Urothelium cell line (cell line): ENCODE measurements at regions not wholly inside any gene's neighbourhood (a gene's known extent, or its start where the extent isn't known, plus 50 kb on each side); places are given as distances from the start of the nearest gene placed in this dataset.
"Not testable (repeated sequence)": the region's sequence is repeated elsewhere in the genome, so short reads cannot be mapped to it uniquely, and the experiment has no call there.

Experiments used
- DNase-seq: peaks from one replicate; pipeline ENCODE4 v3.0.0; 2011; ENCODE audit warnings: low spot score, mixed read lengths
- FAIRE-seq: peaks from 2 replicates; lab custom pipeline; 2011; peaks lifted over from hg19 to GRCh38; lab: Jason Lieb, UNC

- FAIRE-seq = no peak
- no peak for DNase-seq
Observed at GRCh38 chr10:85098835-85099521, 770.6 kb downstream of the CCSER2 start.

- peak; percentile 16 for DNase-seq
- no peak for FAIRE-seq
Observed at GRCh38 chr10:85100495-85100894, 772.1 kb downstream of the CCSER2 start.

GRCh38 chr10:85105614-85106255 lies 777.3 kb downstream of the CCSER2 start:
- DNase-seq (peak; percentile 14), FAIRE-seq (no peak)

- FAIRE-seq (no peak), DNase-seq (no peak)
Observed at GRCh38 chr10:85111271-85111670, 782.9 kb downstream of the CCSER2 start.

DNA sequence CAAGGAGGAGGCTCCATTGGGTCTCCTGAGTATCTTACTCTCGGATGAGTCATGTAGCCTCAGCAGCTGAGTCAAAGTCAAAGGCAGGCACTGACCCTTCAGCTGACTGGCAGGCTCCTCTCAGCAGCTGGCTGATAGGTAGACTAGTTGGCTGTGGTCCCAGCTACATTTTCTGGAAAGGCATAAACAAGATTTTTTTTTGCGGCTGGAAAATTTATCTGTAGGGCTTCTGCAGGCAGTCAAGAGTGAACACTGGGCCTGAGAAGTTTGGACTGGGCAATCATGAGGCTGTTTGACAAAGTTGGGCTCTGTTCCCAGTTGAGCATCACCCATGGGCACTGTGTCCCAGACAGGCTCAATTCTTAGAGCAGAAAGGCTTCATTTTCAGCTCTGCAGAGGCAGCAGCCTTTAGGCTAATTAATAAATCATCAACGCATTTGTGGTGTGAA lies 796.2 kb downstream of the CCSER2 start:
- FAIRE-seq (no peak), DNase-seq (peak; percentile 86)

DNA sequence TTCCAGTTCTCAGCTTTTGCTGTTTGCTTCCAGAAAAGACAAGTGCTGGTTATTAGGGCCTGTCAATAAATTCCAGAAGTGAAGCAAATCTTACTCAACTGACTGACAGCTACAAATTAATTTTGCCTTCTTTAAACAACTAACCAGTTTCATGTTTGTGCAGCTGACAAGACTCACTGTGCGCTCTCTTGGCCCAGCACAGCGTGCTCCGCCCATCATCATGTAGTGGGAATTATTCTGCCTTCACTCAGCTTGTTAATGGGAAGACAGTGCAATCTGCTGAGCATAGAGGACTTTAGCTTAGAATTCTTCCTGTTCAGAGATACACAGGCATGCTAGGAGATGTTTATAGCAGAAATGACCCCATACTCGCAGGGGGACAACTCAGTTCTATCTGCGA lies 808.9 kb downstream of the CCSER2 start:
- DNase-seq (no peak), FAIRE-seq (no peak)

DNA sequence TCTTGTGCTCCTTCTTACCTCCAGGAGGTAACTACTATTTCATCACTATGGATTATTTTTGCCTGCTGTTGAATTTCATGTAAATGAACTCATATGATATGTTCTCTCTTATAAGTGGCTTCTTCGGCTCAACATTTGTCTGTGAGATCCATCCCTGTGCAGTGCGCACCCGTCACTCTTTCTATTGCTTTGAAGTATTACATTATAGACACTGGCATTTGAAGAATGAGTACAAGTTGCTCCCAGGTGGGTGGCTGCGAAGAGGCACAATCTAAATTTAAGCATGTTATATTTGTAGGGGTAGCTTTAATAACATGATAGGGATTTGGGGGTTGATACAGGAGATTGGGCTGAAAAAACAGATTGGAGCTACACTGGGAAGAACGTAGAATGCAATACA lies 809.7 kb downstream of the CCSER2 start:
- DNase-seq (no peak), FAIRE-seq (no peak)

DNA sequence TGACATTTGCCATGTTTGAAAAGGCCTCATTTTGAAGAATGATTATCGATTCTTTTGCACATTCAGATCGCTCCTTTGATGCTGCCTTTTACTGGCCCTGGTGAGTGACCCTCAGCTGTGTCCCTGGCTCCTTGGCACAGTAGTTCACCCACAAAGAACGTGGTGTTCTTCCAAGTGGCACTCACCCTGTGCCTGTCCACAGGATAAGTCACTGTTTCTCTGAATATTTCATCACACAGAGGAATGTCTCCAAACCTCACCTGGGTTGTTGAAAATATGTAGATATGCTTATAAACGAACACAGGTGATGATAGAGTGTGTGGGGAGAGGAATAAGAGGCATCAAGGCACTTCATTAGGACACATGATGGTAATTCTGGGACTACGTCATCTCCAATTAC lies 810.7 kb downstream of the CCSER2 start:
- no peak for DNase-seq
- no peak for FAIRE-seq

GRCh38 chr10:85141520-85141919 lies 813.1 kb downstream of the CCSER2 start:
- not testable (repeated sequence) for DNase-seq, FAIRE-seq

GRCh38 chr10:85145966-85146365 lies 817.6 kb downstream of the CCSER2 start:
- FAIRE-seq (no peak), DNase-seq (no peak)

DNA sequence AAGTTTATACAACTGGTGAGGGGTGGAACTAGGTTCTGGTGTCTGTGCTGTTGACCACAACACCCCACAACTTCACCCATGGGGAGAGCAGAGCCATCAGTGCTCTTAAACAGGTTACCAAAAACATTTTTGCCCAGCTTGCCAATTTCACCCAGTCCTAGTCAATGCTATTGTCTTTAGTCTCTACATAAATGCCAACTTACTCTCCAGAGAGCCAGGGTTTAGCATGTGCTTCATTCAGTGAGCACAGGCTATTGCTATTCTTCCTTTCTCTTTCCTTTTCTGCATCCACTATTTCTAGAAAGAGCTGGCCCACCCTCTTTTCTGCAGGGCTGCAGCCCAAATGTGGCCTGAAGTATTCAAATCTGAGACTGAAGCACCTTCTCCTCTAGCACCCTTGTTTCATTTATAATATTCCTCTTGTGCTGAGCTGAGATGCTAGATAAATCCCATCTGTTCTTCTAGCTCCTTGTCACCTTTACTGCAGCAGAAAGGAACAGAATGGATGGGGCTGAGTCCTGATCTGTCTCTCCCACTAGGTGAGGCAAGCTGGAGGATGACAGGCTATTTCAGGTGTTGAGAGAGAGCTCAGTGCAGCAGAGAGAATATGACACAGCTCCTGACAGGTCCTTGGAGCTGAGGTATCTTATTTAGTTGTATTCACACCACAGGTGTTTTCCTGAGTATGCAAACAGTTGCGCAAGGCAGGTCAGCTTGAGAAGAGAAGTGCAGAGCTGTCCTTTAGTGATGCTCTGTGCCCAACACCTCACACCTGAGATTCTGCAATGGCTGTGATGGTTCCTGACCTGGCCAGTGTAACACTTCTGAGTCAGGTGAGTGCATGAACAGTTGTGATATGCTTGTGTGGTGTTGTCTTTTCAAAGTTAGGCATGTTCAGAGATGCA lies 819.2 kb downstream of the CCSER2 start:
- FAIRE-seq = no peak
- DNase-seq = no peak

- no peak for DNase-seq
- no peak for FAIRE-seq
Observed at GRCh38 chr10:85148693-85149640, 820.6 kb downstream of the CCSER2 start.

GRCh38 chr10:85149766-85150165 lies 821.4 kb downstream of the CCSER2 start:
- no peak for FAIRE-seq
- DNase-seq = no peak

- DNase-seq (no peak), FAIRE-seq (no peak)
Observed at GRCh38 chr10:85151506-85151905, 823.1 kb downstream of the CCSER2 start.

GRCh38 chr10:85152496-85152895 lies 824.1 kb downstream of the CCSER2 start:
- FAIRE-seq (no peak), DNase-seq (no peak)

- FAIRE-seq (no peak), DNase-seq (no peak)
Observed at GRCh38 chr10:85152911-85153310, 824.5 kb downstream of the CCSER2 start.

DNA sequence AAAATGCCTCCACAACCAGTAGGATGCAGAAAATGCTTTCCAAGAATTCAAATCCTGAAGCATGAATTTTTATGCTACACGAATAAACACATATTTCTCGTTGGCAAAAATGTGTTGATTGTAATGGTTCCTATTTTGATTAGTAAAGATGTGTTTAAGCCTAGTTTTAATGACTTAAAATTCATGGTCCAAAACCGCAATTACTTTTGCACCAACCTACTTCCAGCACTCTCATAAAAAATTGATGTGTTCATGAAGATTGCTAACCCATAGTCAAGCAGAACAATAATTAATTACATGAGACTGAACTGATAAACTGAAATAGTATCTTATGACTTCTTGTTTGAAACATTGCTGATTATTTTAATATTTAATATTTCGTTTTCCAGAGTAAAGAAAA lies 828.8 kb downstream of the CCSER2 start:
- DNase-seq (no peak), FAIRE-seq (no peak)

- no peak for FAIRE-seq
- DNase-seq = no peak
Observed at GRCh38 chr10:85168243-85168642, 839.9 kb downstream of the CCSER2 start.

DNA sequence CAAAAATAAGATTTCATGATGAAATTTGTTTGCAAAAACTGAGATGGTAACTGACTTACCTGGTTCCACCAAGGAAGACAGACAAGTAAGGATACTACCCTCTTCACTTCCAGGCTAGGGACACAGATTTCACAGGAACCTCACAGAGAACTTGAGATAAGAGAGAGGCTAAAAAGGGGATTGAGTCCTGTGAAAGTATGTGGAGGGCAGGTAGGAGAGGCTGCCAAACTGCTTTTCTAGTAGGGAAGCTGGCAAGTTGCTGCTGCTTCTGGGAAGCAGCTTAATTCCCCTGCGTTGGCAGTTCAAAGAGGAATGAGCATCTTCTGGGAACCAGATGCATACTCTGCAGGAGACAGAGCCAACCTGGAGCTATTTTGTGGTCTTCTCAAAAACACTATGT lies 841.6 kb downstream of the CCSER2 start:
- DNase-seq (no peak), FAIRE-seq (no peak)

DNA sequence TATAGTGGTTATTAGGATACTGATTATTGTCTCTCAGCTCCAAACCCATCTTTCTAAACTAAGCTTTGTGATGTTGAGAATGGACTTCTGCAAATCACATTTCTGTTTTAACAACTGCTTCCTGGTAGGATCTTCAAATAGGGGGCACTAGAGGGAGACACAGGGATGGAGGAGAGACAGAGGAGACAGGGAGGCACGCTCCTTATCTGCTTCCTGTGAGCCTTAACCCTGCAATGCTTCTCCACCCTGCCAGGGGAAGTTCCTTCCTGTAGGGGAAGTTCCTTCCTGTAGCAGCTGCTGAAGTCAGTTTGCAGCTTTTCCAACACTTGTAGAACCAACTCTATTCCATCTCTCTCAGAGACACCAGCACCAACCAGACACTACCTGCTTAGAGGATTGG lies 847.2 kb downstream of the CCSER2 start:
- FAIRE-seq (no peak), DNase-seq (no peak)
